Osteocyte (in vitro differentiated cells): ENCODE measurements at regions not wholly inside any gene's neighbourhood (a gene's known extent, or its start where the extent isn't known, plus 50 kb on each side); places are given as distances from the start of the nearest gene placed in this dataset.

Experiments
- DNase-seq: peaks from one replicate; pipeline ENCODE4 v3.0.0; 2021; ENCODE audit warnings: mixed read lengths; ENCODE audit not compliant: unreplicated experiment; ENCODE audit errors: extremely low spot score
- H3K27ac Mint-ChIP-seq: one replicate; pipeline ENCODE4 v1.8.0; 2021; ENCODE audit warnings: mild to moderate bottlenecking, mixed read lengths; ENCODE audit not compliant: unreplicated experiment
- H3K27me3 Mint-ChIP-seq: one replicate; pipeline ENCODE4 v1.8.0; 2021; ENCODE audit warnings: mixed read lengths; ENCODE audit not compliant: unreplicated experiment
- H3K36me3 Mint-ChIP-seq: one replicate; pipeline ENCODE4 v1.8.0; 2021; ENCODE audit warnings: mixed read lengths; ENCODE audit not compliant: unreplicated experiment
- H3K4me1 Mint-ChIP-seq: one replicate; pipeline ENCODE4 v1.8.0; 2021; ENCODE audit warnings: mixed read lengths; ENCODE audit not compliant: unreplicated experiment
- H3K4me3 Mint-ChIP-seq: one replicate; pipeline ENCODE4 v1.8.0; 2021; ENCODE audit warnings: mild to moderate bottlenecking, moderate library complexity, mixed read lengths; ENCODE audit not compliant: unreplicated experiment
- H3K9me3 Mint-ChIP-seq: one replicate; pipeline ENCODE4 v1.8.0; 2021; ENCODE audit warnings: mixed read lengths; ENCODE audit not compliant: unreplicated experiment
- TF ChIP-seq, protein P1 (sequence below): fragments of 200-600 bp; sonication (generic); IDR thresholded peaks from 2 replicates; pipeline ENCODE4 v1.5.0; 2021; ENCODE audit warnings: antibody characterized with exemption, mild to moderate bottlenecking, moderate library complexity

DNA sequence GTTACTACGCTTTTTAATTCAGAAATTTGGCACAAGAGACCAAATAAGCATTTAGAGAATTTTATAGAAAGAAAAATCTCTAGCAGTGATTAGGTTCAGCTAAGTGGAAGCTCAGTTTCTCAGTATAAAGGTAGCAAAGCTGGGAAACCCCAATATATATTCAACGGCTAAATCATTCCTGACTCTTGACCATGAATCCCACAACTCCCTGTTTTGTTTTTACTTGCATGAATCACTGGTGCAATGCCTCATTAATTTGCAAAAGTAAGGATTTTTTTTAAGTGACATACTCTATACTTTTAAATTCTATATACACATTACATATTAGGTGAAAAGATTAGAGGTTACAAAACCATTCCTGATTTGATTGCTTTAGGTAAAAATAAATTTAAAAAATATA is 74.3 kb upstream of the PLEKHG7 start:
- Mint-ChIP-seq H3K9me3 (no peaks in the 10 kb centered on the region), H3K4me1 (peaks cover 15% of the 10 kb centered on the region), H3K27me3 (no peaks in the 10 kb centered on the region), H3K27ac (no peak overlapping the region), H3K36me3 (no peaks in the 10 kb centered on the region), H3K4me3 (no peak overlapping the region)
- TF ChIP-seq, protein P1, sequence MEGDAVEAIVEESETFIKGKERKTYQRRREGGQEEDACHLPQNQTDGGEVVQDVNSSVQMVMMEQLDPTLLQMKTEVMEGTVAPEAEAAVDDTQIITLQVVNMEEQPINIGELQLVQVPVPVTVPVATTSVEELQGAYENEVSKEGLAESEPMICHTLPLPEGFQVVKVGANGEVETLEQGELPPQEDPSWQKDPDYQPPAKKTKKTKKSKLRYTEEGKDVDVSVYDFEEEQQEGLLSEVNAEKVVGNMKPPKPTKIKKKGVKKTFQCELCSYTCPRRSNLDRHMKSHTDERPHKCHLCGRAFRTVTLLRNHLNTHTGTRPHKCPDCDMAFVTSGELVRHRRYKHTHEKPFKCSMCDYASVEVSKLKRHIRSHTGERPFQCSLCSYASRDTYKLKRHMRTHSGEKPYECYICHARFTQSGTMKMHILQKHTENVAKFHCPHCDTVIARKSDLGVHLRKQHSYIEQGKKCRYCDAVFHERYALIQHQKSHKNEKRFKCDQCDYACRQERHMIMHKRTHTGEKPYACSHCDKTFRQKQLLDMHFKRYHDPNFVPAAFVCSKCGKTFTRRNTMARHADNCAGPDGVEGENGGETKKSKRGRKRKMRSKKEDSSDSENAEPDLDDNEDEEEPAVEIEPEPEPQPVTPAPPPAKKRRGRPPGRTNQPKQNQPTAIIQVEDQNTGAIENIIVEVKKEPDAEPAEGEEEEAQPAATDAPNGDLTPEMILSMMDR = no peak
- no peak for DNase-seq

DNA sequence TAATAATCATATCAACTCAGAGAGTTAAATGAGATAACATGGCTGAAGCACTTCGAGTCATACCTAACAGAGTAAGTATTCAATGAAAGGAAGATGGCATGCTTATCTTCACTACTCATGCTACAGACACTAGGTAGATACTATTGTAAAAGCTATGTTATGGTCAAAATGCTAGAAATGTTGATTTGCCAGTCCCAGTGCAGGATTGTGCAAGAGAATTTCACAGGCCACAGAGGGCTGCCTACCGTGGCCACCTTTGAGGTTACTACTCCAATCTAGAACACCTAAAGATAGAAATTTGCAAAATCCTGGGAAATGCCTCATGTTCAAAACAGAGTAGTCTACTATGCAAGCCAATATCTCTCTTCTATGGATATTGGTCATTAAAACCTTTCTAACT is 75.3 kb upstream of the PLEKHG7 start:
- H3K9me3 Mint-ChIP-seq = no peaks in the 10 kb centered on the region
- no peak for DNase-seq
- H3K36me3 Mint-ChIP-seq = no peaks in the 10 kb centered on the region
- TF ChIP-seq, protein P1 = no peak
- H3K27me3 Mint-ChIP-seq = no peaks in the 10 kb centered on the region
- H3K4me1 Mint-ChIP-seq = peaks cover 15% of the 10 kb centered on the region
- H3K4me3 Mint-ChIP-seq = no peak overlapping the region
- no peak overlapping the region for H3K27ac Mint-ChIP-seq

DNA sequence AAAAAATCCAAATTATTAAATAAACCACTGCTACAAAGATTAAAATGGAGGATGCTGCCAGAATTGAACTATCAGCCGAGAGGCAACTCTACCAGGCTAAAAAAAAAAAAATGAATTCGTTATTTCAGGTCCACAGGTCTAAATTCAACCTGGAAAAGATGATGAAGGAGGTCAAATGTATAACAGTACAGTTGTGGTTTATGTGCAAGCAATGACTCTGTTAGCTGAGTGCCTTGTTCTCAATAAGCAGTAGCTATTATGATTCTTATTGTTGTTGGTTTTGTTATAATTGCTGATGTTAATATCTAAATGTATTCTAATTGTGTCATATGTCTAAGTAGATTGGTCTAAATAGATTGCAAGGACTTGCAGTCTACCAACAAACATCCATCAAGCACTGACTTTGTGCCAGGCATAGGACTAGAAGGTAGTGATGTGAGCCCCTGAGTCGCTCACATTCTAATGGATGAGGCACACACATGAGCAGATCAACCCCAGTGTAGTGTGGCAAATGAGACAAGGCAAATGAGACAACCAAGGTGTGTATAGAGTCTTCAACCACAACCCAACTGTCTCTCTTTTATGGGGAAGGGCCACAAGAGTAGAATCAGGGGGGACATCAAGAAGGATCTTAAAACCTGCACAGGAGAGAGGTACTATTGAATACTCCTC is 77.0 kb upstream of the PLEKHG7 start:
- TF ChIP-seq, protein P1 = no peak
- Mint-ChIP-seq H3K4me3 (no peak overlapping the region), H3K36me3 (no peaks in the 10 kb centered on the region), H3K4me1 (peaks cover 15% of the 10 kb centered on the region), H3K9me3 (peaks cover 6% of the 10 kb centered on the region), H3K27ac (no peak overlapping the region), H3K27me3 (no peaks in the 10 kb centered on the region)
- DNase-seq = no peak

DNA sequence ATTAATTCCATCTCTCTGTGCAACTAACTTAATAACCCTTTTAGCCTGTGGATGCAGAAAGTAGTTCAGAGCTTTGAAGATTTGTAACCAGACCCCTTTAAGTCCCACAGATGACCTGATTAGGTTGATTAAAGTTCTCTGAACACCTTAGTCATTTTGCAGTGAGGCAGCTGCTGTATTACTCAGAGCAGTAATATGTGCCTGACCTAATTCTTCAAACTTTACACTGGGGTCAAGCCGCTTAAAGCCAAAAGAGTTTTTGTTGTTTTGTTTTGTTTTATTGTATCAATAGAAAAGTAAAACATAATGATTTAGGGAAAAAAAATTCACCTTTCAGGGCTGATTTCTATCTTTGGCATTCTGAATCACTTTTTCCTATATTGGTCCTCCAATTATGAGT is 78.6 kb upstream of the PLEKHG7 start:
- Mint-ChIP-seq H3K36me3 (no peaks in the 10 kb centered on the region), H3K9me3 (peaks cover 6% of the 10 kb centered on the region), H3K4me3 (no peak overlapping the region), H3K27me3 (no peaks in the 10 kb centered on the region), H3K4me1 (peaks cover 5% of the 10 kb centered on the region), H3K27ac (no peak overlapping the region)
- TF ChIP-seq, protein P1 = no peak
- no peak for DNase-seq

DNA sequence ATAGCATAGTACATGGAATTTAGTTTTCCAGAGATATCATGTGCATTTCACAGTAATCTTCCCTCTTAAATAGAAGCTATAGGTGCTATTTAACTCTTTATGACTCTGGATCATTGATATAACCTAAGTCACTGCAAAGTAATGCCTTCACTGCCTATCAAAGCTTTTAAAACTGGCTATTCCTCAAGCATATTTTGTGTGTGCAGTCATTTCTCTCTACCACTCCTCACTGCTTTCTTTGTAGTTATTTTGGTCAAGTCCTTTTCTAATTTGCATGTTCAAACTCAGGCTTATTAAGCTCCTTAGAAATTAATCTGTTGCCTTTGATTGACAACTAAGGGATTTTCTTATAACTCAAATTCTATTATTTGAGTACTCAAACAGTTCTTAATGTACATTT is 79.4 kb upstream of the PLEKHG7 start:
- Mint-ChIP-seq H3K4me1 (peaks cover 2% of the 10 kb centered on the region), H3K27me3 (no peaks in the 10 kb centered on the region), H3K36me3 (no peaks in the 10 kb centered on the region), H3K9me3 (peaks cover 6% of the 10 kb centered on the region), H3K4me3 (no peak overlapping the region), H3K27ac (no peak overlapping the region)
- no peak for DNase-seq
- TF ChIP-seq, protein P1 = no peak
